Loucy (cell line): ENCODE measurements at regions not wholly inside any gene's neighbourhood (a gene's known extent, or its start where the extent isn't known, plus 50 kb on each side); places are given as distances from the start of the nearest gene placed in this dataset.

Experiments
- H2AFZ ChIP-seq: fragments of 200-600 bp; sonication (generic); 2 replicates; pipeline ENCODE4 v1.6.0; 2016; ENCODE audit warnings: antibody characterized with exemption, mild to moderate bottlenecking, low read length, moderate library complexity
- H3F3A ChIP-seq: fragments of 200-600 bp; 2 replicates; pipeline ENCODE4 v1.6.0; 2016; ENCODE audit warnings: antibody characterized with exemption, low read depth, mild to moderate bottlenecking
- H3K27me3 ChIP-seq: fragments of 200-600 bp; sonication (generic); 2 replicates; pipeline ENCODE4 v1.6.1; 2014; ENCODE audit warnings: low read length, mild to moderate bottlenecking; ENCODE audit not compliant: insufficient read depth, poor library complexity, severe bottlenecking
- H3K36me3 ChIP-seq: fragments of 200-600 bp; sonication (generic); 2 replicates; pipeline ENCODE4 v1.6.1; 2016; ENCODE audit warnings: low read length; ENCODE audit not compliant: insufficient read depth
- H3K4me1 ChIP-seq: fragments of 200-600 bp; sonication (generic); 2 replicates; pipeline ENCODE4 v1.5.1; 2014; ENCODE audit warnings: low read length, mild to moderate bottlenecking; ENCODE audit not compliant: insufficient read depth, poor library complexity, severe bottlenecking
- H3K4me2 ChIP-seq: fragments of 200-600 bp; sonication (generic); 2 replicates; pipeline ENCODE4 v1.6.0; 2014; ENCODE audit warnings: antibody characterized with exemption, low read length, low read depth, mild to moderate bottlenecking; ENCODE audit not compliant: poor library complexity, severe bottlenecking
- H3K4me3 ChIP-seq: fragments of 200-600 bp; sonication (generic); 2 replicates; pipeline ENCODE4 v1.5.1; 2014; ENCODE audit warnings: low read length, mild to moderate bottlenecking, mixed read lengths; ENCODE audit not compliant: poor library complexity, severe bottlenecking
- H3K79me2 ChIP-seq: fragments of 200-600 bp; sonication (generic); 2 replicates; pipeline ENCODE4 v1.6.1; 2014; ENCODE audit warnings: low read length; ENCODE audit not compliant: insufficient read depth
- H3K9ac ChIP-seq: fragments of 200-600 bp; sonication (generic); 2 replicates; pipeline ENCODE4 v1.6.0; 2014; ENCODE audit warnings: mild to moderate bottlenecking, low read depth, low read length, moderate library complexity; ENCODE audit not compliant: poor library complexity, severe bottlenecking
- H3K9me2 ChIP-seq: fragments of 200-600 bp; sonication (generic); replicated peaks from 2 replicates; pipeline ENCODE4 v1.6.1; 2016; ENCODE audit warnings: low read depth, low read length, mixed read lengths
- H3K9me3 ChIP-seq: fragments of 200-600 bp; sonication (generic); 2 replicates; pipeline ENCODE4 v1.6.1; 2014; ENCODE audit warnings: mild to moderate bottlenecking, antibody characterized with exemption, low read length, low read depth; ENCODE audit not compliant: insufficient read depth
- H4K20me1 ChIP-seq: fragments of 200-600 bp; sonication (generic); 2 replicates; pipeline ENCODE4 v1.6.0; 2014; ENCODE audit warnings: antibody characterized with exemption, low read length, mild to moderate bottlenecking; ENCODE audit not compliant: insufficient read depth, poor library complexity, severe bottlenecking
- CTCF ChIP-seq: fragments of 200-600 bp; sonication (generic); conservative IDR thresholded peaks from 2 replicates; pipeline ENCODE4 v1.5.1; 2014; ENCODE audit warnings: mild to moderate bottlenecking, antibody characterized with exemption, low read length
- EZH2phosphoT487 ChIP-seq: fragments of 200-600 bp; IDR thresholded peaks from 2 replicates; pipeline ENCODE4 v1.6.1; 2018; ENCODE audit warnings: antibody characterized with exemption, mild to moderate bottlenecking, moderate library complexity, borderline replicate concordance

DNA sequence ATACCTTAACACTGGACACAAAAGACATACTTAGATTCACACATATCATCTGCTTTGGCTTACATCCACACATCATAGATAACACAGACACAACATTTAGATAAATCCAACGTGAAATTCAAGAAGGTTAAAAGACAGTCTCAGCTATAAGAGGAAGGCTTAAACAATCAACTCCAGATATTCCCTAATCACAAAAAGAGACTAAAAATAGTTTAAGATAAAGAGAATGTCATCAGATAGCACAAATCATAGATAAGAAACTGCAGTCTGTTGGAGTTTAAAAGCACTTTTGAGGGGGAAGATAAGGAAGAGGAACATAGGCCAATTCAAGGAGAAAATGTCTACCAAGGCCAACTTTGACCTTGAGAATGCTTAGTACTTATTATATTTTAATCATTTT, 504.8 kb downstream of the JRKL start:
- H3K9me2 ChIP-seq: 0 out of 2 replicates have a peak, but pooled peaks cover 6% of the 10 kb centered on the region
- no peak overlapping the region for H3K4me3 ChIP-seq
- H3K9ac ChIP-seq: no peak overlapping the region
- H3K4me2 ChIP-seq: no peak overlapping the region
- no peaks in the 10 kb centered on the region for H4K20me1 ChIP-seq
- no peak for TF ChIP-seq EZH2phosphoT487
- TF ChIP-seq CTCF: no peak
- no peaks in the 10 kb centered on the region for H3K9me3 ChIP-seq
- no peaks in the 10 kb centered on the region for H3K79me2 ChIP-seq
- no peak overlapping the region for H2AFZ ChIP-seq
- no peaks in the 10 kb centered on the region for H3K36me3 ChIP-seq
- H3K4me1 ChIP-seq: no peaks in the 10 kb centered on the region
- H3F3A ChIP-seq: no peaks in the 10 kb centered on the region
- H3K27me3 ChIP-seq: no peaks in the 10 kb centered on the region

DNA sequence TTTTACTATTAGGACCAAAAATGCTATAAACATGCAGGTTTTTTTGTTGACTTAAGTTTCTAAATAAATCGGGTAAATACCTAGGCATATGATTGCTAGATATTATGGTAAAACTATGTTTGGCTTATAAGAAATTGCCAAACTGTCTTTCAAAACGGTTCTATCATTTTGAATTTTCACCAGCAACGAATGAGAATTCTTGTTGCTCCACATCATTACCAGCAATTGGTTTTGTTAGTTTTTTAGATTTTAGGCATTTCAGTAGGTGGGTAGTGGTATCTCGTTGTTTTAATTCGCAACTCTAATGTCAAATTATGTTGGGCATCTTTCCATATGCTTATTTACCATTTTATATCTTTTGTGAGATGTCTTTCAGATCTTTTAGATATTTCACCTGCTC, 510.2 kb downstream of the JRKL start:
- Histone ChIP-seq H3K36me3 (no peaks in the 10 kb centered on the region), H3K9ac (no peak overlapping the region)
- TF ChIP-seq EZH2phosphoT487 (no peak), CTCF (no peak)

DNA sequence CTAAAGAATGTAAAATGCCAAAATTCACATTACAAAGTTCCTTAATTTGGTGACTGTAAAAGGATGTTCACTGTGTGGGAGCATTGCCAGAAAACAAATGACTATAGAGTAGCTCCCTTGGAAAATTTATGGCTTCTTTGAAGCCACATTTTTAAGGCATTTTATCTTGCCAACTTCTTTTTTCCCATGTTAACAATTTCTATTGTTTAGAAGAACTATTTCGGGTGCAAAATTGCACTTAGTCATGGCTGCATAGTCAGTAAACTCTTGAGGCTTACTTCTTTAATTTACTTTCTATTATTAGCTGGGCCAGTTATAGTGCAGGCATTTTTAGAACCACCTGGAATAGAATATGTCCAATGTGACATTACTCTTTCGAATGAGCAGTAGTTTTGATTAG, 515.3 kb downstream of the JRKL start:
- H3K4me2 ChIP-seq: no peak overlapping the region
- TF ChIP-seq EZH2phosphoT487: no peak
- H3K36me3 ChIP-seq: no peaks in the 10 kb centered on the region
- no peaks in the 10 kb centered on the region for H4K20me1 ChIP-seq
- H3K79me2 ChIP-seq: no peaks in the 10 kb centered on the region
- H3K9ac ChIP-seq: no peak overlapping the region
- H3K4me1 ChIP-seq: no peaks in the 10 kb centered on the region
- H2AFZ ChIP-seq: no peak overlapping the region
- no peaks in the 10 kb centered on the region for H3K9me2 ChIP-seq
- H3K27me3 ChIP-seq: no peaks in the 10 kb centered on the region
- H3F3A ChIP-seq: no peaks in the 10 kb centered on the region
- H3K9me3 ChIP-seq: no peaks in the 10 kb centered on the region
- no peak overlapping the region for H3K4me3 ChIP-seq

More for the DNA sequence above, 510.2 kb downstream of the JRKL start:
- no peak overlapping the region for H3K4me2 ChIP-seq
- no peaks in the 10 kb centered on the region for H3K27me3 ChIP-seq
- H3F3A ChIP-seq: no peaks in the 10 kb centered on the region
- H3K79me2 ChIP-seq: no peaks in the 10 kb centered on the region
- H3K4me1 ChIP-seq: no peaks in the 10 kb centered on the region
- H4K20me1 ChIP-seq: no peaks in the 10 kb centered on the region
- H3K9me2 ChIP-seq: no peaks in the 10 kb centered on the region
- no peak overlapping the region for H2AFZ ChIP-seq
- no peaks in the 10 kb centered on the region for H3K9me3 ChIP-seq
- H3K4me3 ChIP-seq: no peak overlapping the region

DNA sequence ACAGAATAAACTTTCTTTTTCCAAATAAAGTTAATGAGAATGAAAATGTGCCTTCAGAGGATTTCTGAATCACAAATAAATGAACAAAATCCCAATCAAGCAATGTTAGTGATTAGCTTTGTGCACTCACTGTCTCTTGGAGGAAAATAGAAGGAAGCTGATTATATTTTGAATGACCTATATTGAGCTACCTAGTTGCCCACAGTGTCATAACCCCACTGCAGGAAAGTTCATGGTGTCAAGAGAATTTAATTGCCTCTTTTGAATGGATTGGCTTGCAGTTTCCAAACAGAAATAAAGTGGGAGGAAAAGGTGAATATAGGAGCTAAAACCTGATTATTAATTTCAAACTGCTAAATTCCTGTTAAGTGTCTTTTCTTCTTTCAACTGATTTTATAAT, 515.9 kb downstream of the JRKL start:
- Histone ChIP-seq H3K9me2 (no peaks in the 10 kb centered on the region), H3K79me2 (no peaks in the 10 kb centered on the region), H3K27me3 (no peaks in the 10 kb centered on the region), H3K4me2 (no peak overlapping the region), H3K4me1 (no peaks in the 10 kb centered on the region), H4K20me1 (no peaks in the 10 kb centered on the region), H3F3A (no peaks in the 10 kb centered on the region), H2AFZ (no peak overlapping the region), H3K9ac (no peak overlapping the region), H3K4me3 (no peak overlapping the region), H3K36me3 (no peaks in the 10 kb centered on the region), H3K9me3 (no peaks in the 10 kb centered on the region)
- TF ChIP-seq EZH2phosphoT487: no peak
- no peak for TF ChIP-seq CTCF
